H9 (cell line): ENCODE measurements at regions not wholly inside any gene's neighbourhood (a gene's known extent, or its start where the extent isn't known, plus 50 kb on each side); places are given as distances from the start of the nearest gene placed in this dataset.

Experiments
- DNase-seq: peaks from one replicate; pipeline ENCODE4 v3.0.0-alpha.2; 2017
- H2AFZ ChIP-seq: one replicate; pipeline ENCODE4 v1.6.1; 2013; ENCODE audit warnings: mild to moderate bottlenecking, low read length, control low read depth, moderate library complexity
- H2AK5ac ChIP-seq: 2 replicates; pipeline ENCODE4 v1.6.1; 2013; ENCODE audit warnings: low read length, control low read depth, mixed read lengths; ENCODE audit not compliant: insufficient read length
- H2BK120ac ChIP-seq: one replicate; pipeline ENCODE4 v1.6.1; 2013; ENCODE audit warnings: low read depth, mild to moderate bottlenecking, low read length, control low read depth, inconsistent platforms; ENCODE audit not compliant: poor library complexity, severe bottlenecking
- H2BK12ac ChIP-seq: 2 replicates; pipeline ENCODE4 v1.6.1; 2013; ENCODE audit warnings: low read length, control low read depth, mixed read lengths, low read depth; ENCODE audit not compliant: insufficient read length
- H2BK15ac ChIP-seq: 2 replicates; pipeline ENCODE4 v1.6.1; 2013; ENCODE audit warnings: low read depth, low read length, control low read depth
- H2BK20ac ChIP-seq: one replicate; pipeline ENCODE4 v1.6.1; 2013; ENCODE audit warnings: low read depth, mild to moderate bottlenecking, low read length, control low read depth, inconsistent platforms; ENCODE audit not compliant: poor library complexity, severe bottlenecking
- H2BK5ac ChIP-seq: 2 replicates; pipeline ENCODE4 v1.6.1; 2013; ENCODE audit warnings: low read length, control low read depth, mixed read lengths; ENCODE audit not compliant: insufficient read length
- H3K14ac ChIP-seq: 2 replicates; pipeline ENCODE4 v1.6.1; 2013; ENCODE audit warnings: low read length, control low read depth; ENCODE audit not compliant: insufficient read depth
- H3K18ac ChIP-seq: 2 replicates; pipeline ENCODE4 v1.6.1; 2013; ENCODE audit warnings: low read depth, mild to moderate bottlenecking, mixed read lengths, low read length, control low read depth; ENCODE audit not compliant: insufficient read length
- H3K23ac ChIP-seq: 2 replicates; pipeline ENCODE4 v1.6.1; 2013; ENCODE audit warnings: low read length, control low read depth, mixed read lengths, low read depth; ENCODE audit not compliant: insufficient read length
- H3K23me2 ChIP-seq: 2 replicates; pipeline ENCODE4 v1.6.1; 2013; ENCODE audit warnings: low read depth, mild to moderate bottlenecking, mixed read lengths, low read length, control low read depth; ENCODE audit not compliant: insufficient read length, poor library complexity, severe bottlenecking
- H3K27ac ChIP-seq: 2 replicates; pipeline ENCODE4 v1.5.1; 2013; ENCODE audit warnings: low read length, control low read depth, mixed read lengths, low read depth; ENCODE audit not compliant: insufficient read length
- H3K27me3 ChIP-seq: 2 replicates; pipeline ENCODE4 v1.6.1; 2013; ENCODE audit warnings: low read length, control low read depth, inconsistent platforms; ENCODE audit not compliant: insufficient read depth
- H3K4ac ChIP-seq: 2 replicates; pipeline ENCODE4 v1.6.1; 2013; ENCODE audit warnings: low read depth, mild to moderate bottlenecking, control low read depth, inconsistent platforms, low read length, moderate library complexity
- H3K4me1 ChIP-seq: 2 replicates; pipeline ENCODE4 v1.6.1; 2013; ENCODE audit warnings: low read length, control low read depth, inconsistent platforms; ENCODE audit not compliant: insufficient read depth
- H3K4me2 ChIP-seq: 2 replicates; pipeline ENCODE4 v1.6.1; 2013; ENCODE audit warnings: low read length, control low read depth, mixed read lengths; ENCODE audit not compliant: insufficient read length, insufficient read depth
- H3K56ac ChIP-seq: 2 replicates; pipeline ENCODE4 v1.6.1; 2013; ENCODE audit warnings: low read depth, mild to moderate bottlenecking, mixed read lengths, low read length, control low read depth; ENCODE audit not compliant: insufficient read length
- H3K79me1 ChIP-seq: 2 replicates; pipeline ENCODE4 v1.6.1; 2013; ENCODE audit warnings: low read depth, mild to moderate bottlenecking, moderate library complexity, low read length, control low read depth, inconsistent platforms; ENCODE audit not compliant: insufficient read depth, poor library complexity, severe bottlenecking
- H3K79me2 ChIP-seq: 2 replicates; pipeline ENCODE4 v1.6.1; 2013; ENCODE audit warnings: low read length, control low read depth, inconsistent platforms; ENCODE audit not compliant: insufficient read depth
- H3K9ac ChIP-seq: 2 replicates; pipeline ENCODE4 v1.6.1; 2013; ENCODE audit warnings: low read length, control low read depth, mixed read lengths; ENCODE audit not compliant: insufficient read length; ENCODE audit errors: extremely low read depth
- H3K9me3 ChIP-seq: one replicate; pipeline ENCODE4 v1.6.1; 2013; ENCODE audit warnings: low read depth, low read length, inconsistent platforms; ENCODE audit not compliant: control insufficient read depth
- H3T11ph ChIP-seq: one replicate; pipeline ENCODE4 v1.6.1; 2013; ENCODE audit warnings: mild to moderate bottlenecking, low read length, control low read depth, inconsistent platforms
- H4K20me1 ChIP-seq: one replicate; pipeline ENCODE4 v1.6.1; 2013; ENCODE audit not compliant: control insufficient read depth, insufficient read length, insufficient read depth
- H4K5ac ChIP-seq: 2 replicates; pipeline ENCODE4 v1.6.1; 2013; ENCODE audit warnings: low read depth, mild to moderate bottlenecking, mixed read lengths, low read length, control low read depth; ENCODE audit not compliant: insufficient read length
- H4K8ac ChIP-seq: replicated peaks from 2 replicates; pipeline ENCODE4 v1.6.1; 2013; ENCODE audit warnings: low read length, control low read depth, mixed read lengths, low read depth; ENCODE audit not compliant: insufficient read length
- H4K91ac ChIP-seq: 2 replicates; pipeline ENCODE4 v1.6.1; 2013; ENCODE audit warnings: low read depth, mild to moderate bottlenecking, moderate library complexity, mixed read lengths, low read length, control low read depth; ENCODE audit not compliant: insufficient read length
- H3K27ac Mint-ChIP-seq, 3 experiments: 2 replicates in 2 of 3; 3 replicates in 1 of 3; pipeline ENCODE4 v1.8.0; 2020 to 2021; ENCODE audit warnings: mixed read lengths in 3 of 3, mild to moderate bottlenecking in 1 of 3, moderate library complexity in 1 of 3
- H3K27me3 Mint-ChIP-seq: 2 replicates; pipeline ENCODE4 v1.8.0; 2021; ENCODE audit warnings: low read depth, mild to moderate bottlenecking, moderate library complexity, mixed read lengths
- H3K36me3 Mint-ChIP-seq, 3 experiments: 2 replicates in 2 of 3; 3 replicates in 1 of 3; pipeline ENCODE4 v1.8.0; 2020 to 2021; ENCODE audit warnings: low read depth in 3 of 3, mixed read lengths in 3 of 3; ENCODE audit not compliant: insufficient read depth in 1 of 3
- H3K4me1 Mint-ChIP-seq, 2 experiments: 2 replicates each; pipeline ENCODE4 v1.8.0; 2020; ENCODE audit warnings: mixed read lengths in 2 of 2
- H3K4me3 Mint-ChIP-seq, 2 experiments: 2 replicates in 1 of 2; 3 replicates in 1 of 2; pipeline ENCODE4 v1.8.0; 2020 to 2021; ENCODE audit warnings: mild to moderate bottlenecking in 2 of 2, mixed read lengths in 2 of 2, moderate library complexity in 1 of 2
- H3K9me3 Mint-ChIP-seq, 2 experiments: 2 replicates in 1 of 2; 3 replicates in 1 of 2; pipeline ENCODE4 v1.8.0; 2020; ENCODE audit warnings: mild to moderate bottlenecking in 2 of 2, mixed read lengths in 2 of 2, moderate library complexity in 1 of 2
- WGBS: extraction: QIAGEN DNeasy Blood & Tissue Kit; methylation state at CpG from one replicate; pipeline ENCODE4 v1.1.7; 2013; ENCODE audit warnings: missing lambda C conversion rate, low lambda C conversion rate, mixed read lengths; ENCODE audit not compliant: insufficient read length; ENCODE audit errors: extremely low coverage; 5-methylcytosine and 5-hydroxymethylcytosine counted together
- TF ChIP-seq, protein P1 (sequence below): fragments of 200-600 bp; sonication (generic); conservative IDR thresholded peaks from 3 replicates; pipeline ENCODE4 v1.8.0; 2021; ENCODE audit warnings: antibody characterized with exemption, mild to moderate bottlenecking

DNA sequence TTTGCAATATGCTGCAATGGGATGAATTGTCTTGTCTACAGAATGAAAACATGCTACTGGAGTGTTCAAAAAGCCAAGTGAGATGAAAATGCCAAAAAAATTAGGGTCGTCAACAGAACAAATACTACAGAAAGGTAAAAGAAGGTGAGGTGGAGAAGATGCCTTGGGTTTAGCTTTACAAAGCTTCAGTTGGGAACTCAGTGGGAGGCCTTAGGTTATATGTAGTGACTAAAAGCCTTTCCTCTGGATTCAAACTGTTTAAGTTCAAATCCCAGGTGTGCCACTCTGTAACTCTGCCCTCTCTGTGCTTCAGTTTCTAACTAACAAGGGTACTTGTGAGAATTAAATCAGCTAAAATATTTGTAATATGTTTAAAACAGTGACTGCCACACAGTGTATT lies 84.9 kb upstream of the PDE3A start:
- H3K4me1 Mint-ChIP-seq: peaks cover 22 to 28% of the 10 kb centered on the region in 2 experiments

More for the DNA sequence above, 84.9 kb upstream of the PDE3A start:
- H4K8ac ChIP-seq: no peak overlapping the region
- H3K27ac Mint-ChIP-seq: peak overlapping the region in 1 of 3 experiments; percentile 33; a peak in 1 of 7 replicates
- no peaks in the 10 kb centered on the region for H3K79me2 ChIP-seq
- H4K20me1 ChIP-seq: no peaks in the 10 kb centered on the region
- no peak overlapping the region for H2BK15ac ChIP-seq
- H3K36me3 Mint-ChIP-seq: peaks cover 3 to 5% (median 4%) of the 10 kb centered on the region in 3 experiments; a peak in 3 of 7 replicates
- TF ChIP-seq, protein P1, sequence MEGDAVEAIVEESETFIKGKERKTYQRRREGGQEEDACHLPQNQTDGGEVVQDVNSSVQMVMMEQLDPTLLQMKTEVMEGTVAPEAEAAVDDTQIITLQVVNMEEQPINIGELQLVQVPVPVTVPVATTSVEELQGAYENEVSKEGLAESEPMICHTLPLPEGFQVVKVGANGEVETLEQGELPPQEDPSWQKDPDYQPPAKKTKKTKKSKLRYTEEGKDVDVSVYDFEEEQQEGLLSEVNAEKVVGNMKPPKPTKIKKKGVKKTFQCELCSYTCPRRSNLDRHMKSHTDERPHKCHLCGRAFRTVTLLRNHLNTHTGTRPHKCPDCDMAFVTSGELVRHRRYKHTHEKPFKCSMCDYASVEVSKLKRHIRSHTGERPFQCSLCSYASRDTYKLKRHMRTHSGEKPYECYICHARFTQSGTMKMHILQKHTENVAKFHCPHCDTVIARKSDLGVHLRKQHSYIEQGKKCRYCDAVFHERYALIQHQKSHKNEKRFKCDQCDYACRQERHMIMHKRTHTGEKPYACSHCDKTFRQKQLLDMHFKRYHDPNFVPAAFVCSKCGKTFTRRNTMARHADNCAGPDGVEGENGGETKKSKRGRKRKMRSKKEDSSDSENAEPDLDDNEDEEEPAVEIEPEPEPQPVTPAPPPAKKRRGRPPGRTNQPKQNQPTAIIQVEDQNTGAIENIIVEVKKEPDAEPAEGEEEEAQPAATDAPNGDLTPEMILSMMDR: no peak
- H4K5ac ChIP-seq: no peak overlapping the region
- H3K79me1 ChIP-seq: no peaks in the 10 kb centered on the region
- no peak overlapping the region for H2AK5ac ChIP-seq
- no peaks in the 10 kb centered on the region for H3K23me2 ChIP-seq
- no peak overlapping the region for H2AFZ ChIP-seq
- H2BK20ac ChIP-seq: no peak overlapping the region
- H3K56ac ChIP-seq: no peak overlapping the region
- no peak overlapping the region for H3T11ph ChIP-seq
- H2BK12ac ChIP-seq: no peak overlapping the region
- no peak for DNase-seq
- no peak overlapping the region for H3K14ac ChIP-seq
- H2BK120ac ChIP-seq: no peak overlapping the region
- H3K27me3 ChIP-seq: no peaks in the 10 kb centered on the region
- no peaks in the 10 kb centered on the region for H3K9me3 ChIP-seq
- H3K4ac ChIP-seq: no peak overlapping the region
- WGBS: no CpG with 5 or more reads among the region's 1 CpG
- no peak overlapping the region for H4K91ac ChIP-seq
- H3K27me3 Mint-ChIP-seq: no peaks in the 10 kb centered on the region; the same call in 1 of the 2 replicates
- no peak overlapping the region for H2BK5ac ChIP-seq
- H3K4me2 ChIP-seq: no peak overlapping the region
- no peak overlapping the region for H3K18ac ChIP-seq
- no peaks in the 10 kb centered on the region; the same call in 1 of the 2 replicates for H3K4me1 ChIP-seq
- no peak overlapping the region for H3K27ac ChIP-seq
- no peak overlapping the region for H3K23ac ChIP-seq
- H3K9ac ChIP-seq: no peak overlapping the region
- no peak overlapping the region for H3K4me3 Mint-ChIP-seq
- peaks cover 0 to 8% of the 10 kb centered on the region in 2 experiments; a peak in 4 of 5 replicates for H3K9me3 Mint-ChIP-seq
